Duodenal mucosa (tissue), 2 donors: ENCODE measurements at regions not wholly inside any gene's neighbourhood (a gene's known extent, or its start where the extent isn't known, plus 50 kb on each side); places are given as distances from the start of the nearest gene placed in this dataset.
"Not testable (repeated sequence)": the region's sequence is repeated elsewhere in the genome, so short reads cannot be mapped to it uniquely, and the experiment has no call there.

Experiments used
- H3K27ac ChIP-seq: one replicate; pipeline ENCODE4 v1.7.0; 2013; ENCODE audit warnings: low read depth, low read length
- H3K27me3 ChIP-seq, 2 donors: one replicate each; pipeline ENCODE4 v1.7.0; 2013; ENCODE audit warnings: low read length in 2 of 2, control low read depth in 1 of 2; ENCODE audit not compliant: insufficient read depth in 2 of 2, control insufficient read depth in 1 of 2
- H3K36me3 ChIP-seq, 2 donors: one replicate each; pipeline ENCODE4 v1.7.0; 2013; ENCODE audit warnings: low read length in 2 of 2, control low read depth in 1 of 2; ENCODE audit not compliant: insufficient read depth in 2 of 2, control insufficient read depth in 1 of 2
- H3K4me1 ChIP-seq, 2 donors: one replicate each; pipeline ENCODE4 v1.7.0; 2013; ENCODE audit warnings: low read length in 2 of 2, control low read depth in 1 of 2; ENCODE audit not compliant: insufficient read depth in 2 of 2, control insufficient read depth in 1 of 2
- H3K4me3 ChIP-seq, 2 donors: one replicate each; pipeline ENCODE4 v1.7.0; 2013; ENCODE audit warnings: low read length in 2 of 2, low read depth in 1 of 2
- H3K9ac ChIP-seq, 2 donors: one replicate each; pipeline ENCODE4 v1.7.0; 2013; ENCODE audit warnings: low read length in 2 of 2, low read depth in 1 of 2
- H3K9me3 ChIP-seq, 2 donors: one replicate each; pipeline ENCODE4 v1.7.0; 2013; ENCODE audit warnings: low read length in 2 of 2, control low read depth in 1 of 2; ENCODE audit not compliant: control insufficient read depth in 1 of 2

- no peak overlapping the region for H3K9ac ChIP-seq
- no peak overlapping the region for H3K4me3 ChIP-seq
- H3K36me3 ChIP-seq: no peaks in the 10 kb centered on the region
- peaks cover 10 to 11% of the 10 kb centered on the region in 2 donors for H3K9me3 ChIP-seq
- H3K27me3 ChIP-seq: no peaks in the 10 kb centered on the region
- no peaks in the 10 kb centered on the region for H3K4me1 ChIP-seq
- H3K27ac ChIP-seq: no peak overlapping the region
Measured at GRCh38 chr21:24424776-24425175, 1182.5 kb downstream of the MRPL39 start.

DNA sequence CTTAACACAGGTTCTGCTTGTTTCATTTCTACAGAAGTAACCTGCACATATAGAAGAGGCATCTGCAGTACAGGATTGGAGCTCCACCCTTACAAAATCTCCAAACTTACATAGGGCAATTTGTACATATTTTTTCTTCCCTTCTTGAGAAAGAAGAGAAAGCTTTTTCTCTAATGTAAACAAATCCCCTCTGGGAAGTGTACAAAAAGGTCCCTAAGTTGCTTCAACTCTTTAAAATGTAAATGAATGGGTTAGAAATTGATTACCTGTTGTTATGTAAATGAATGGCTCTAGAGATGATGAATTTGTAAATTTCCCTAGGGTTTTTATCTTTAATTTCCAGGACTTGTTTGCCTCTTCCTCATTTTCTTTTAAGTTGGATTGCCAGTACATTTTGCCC is 1183.7 kb downstream of the MRPL39 start:
- no peaks in the 10 kb centered on the region for H3K4me1 ChIP-seq
- no peak overlapping the region for H3K4me3 ChIP-seq
- no peaks in the 10 kb centered on the region for H3K36me3 ChIP-seq
- H3K27ac ChIP-seq: no peak overlapping the region
- peaks cover 22 to 23% of the 10 kb centered on the region in 2 donors for H3K9me3 ChIP-seq
- no peaks in the 10 kb centered on the region for H3K27me3 ChIP-seq
- H3K9ac ChIP-seq: no peak overlapping the region

- Histone ChIP-seq H3K4me1 (no peaks in the 10 kb centered on the region), H3K9me3 (peaks cover 29 to 37% of the 10 kb centered on the region in 2 donors), H3K9ac (no peak overlapping the region), H3K36me3 (no peaks in the 10 kb centered on the region), H3K27ac (no peak overlapping the region), H3K4me3 (no peak overlapping the region), H3K27me3 (no peaks in the 10 kb centered on the region)
Measured at GRCh38 chr21:24420689-24421088, 1186.6 kb downstream of the MRPL39 start.

DNA sequence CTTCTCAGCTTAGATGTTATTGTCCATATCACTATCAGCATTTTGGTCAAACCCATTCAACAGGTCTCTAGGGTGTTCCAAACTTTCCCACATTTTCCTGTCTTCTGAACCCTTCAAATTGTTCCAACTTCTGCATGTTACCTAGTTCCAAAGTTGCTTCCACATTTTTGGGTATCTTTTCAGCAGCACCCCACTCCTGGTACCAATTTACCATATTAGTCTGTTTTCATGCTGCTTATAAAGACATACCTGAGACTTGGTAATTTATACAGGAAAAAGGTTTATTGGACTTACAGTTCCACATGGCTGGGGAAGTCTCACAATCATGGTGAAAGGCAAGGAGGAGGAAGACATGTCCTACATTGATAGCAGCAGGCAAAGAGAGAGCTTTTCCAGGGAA is 1187.6 kb downstream of the MRPL39 start:
- not testable (repeated sequence) for H3K9ac ChIP-seq, H3K4me3 ChIP-seq

DNA sequence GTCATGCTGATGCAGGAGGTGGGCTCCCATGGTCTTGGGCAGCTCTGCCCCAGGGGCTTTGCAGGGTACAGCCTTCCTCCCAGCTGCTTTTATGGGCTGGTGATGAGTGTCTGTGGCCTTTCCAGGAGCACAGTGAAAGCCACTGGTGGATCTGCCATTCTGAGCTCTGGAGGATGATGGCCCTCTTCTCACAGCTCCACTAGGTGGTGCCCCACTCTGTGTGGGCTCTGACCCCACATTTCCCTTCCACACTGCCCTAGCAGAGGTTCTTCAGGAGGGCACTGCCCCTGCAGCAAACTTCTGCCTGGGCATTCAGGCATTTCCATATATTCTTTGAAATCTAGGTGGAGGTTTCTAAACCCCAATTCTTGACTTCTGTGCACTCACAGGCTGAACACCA is 1188.6 kb downstream of the MRPL39 start:
- Histone ChIP-seq H3K9ac (no peak overlapping the region), H3K27ac (no peak overlapping the region), H3K4me3 (no peak overlapping the region), H3K9me3 (peaks cover 33 to 35% of the 10 kb centered on the region in 2 donors), H3K4me1 (no peaks in the 10 kb centered on the region), H3K27me3 (no peaks in the 10 kb centered on the region), H3K36me3 (no peaks in the 10 kb centered on the region)

More for the DNA sequence above, 1187.6 kb downstream of the MRPL39 start:
- H3K36me3 ChIP-seq, H3K4me1 ChIP-seq, H3K27me3 ChIP-seq, H3K27ac ChIP-seq: not testable (repeated sequence)
- peaks cover 29 to 35% of the 10 kb centered on the region in 2 donors for H3K9me3 ChIP-seq

DNA sequence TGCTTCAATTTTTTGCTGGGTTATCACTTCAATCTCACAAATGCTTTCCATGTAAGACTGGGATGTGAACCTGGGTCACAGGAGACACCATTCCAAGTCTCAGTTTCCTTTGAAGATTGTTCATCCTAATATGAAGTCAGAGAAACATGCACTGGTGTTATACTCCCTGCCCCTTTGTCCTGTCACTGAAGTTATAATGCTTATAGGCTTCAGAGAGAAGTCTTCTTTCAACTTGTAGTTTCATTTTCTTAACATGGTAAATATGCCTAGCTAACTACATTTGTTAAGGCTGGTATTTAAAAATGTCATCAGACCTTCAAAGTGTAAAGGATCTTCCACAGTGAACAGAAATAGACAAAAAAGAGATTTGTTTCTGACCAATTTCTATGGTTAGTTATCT is 1195.9 kb downstream of the MRPL39 start:
- no peaks in the 10 kb centered on the region for H3K27me3 ChIP-seq
- no peak overlapping the region for H3K27ac ChIP-seq
- H3K9ac ChIP-seq: no peak overlapping the region
- peaks cover 8 to 18% of the 10 kb centered on the region in 2 donors for H3K9me3 ChIP-seq
- H3K4me1 ChIP-seq: no peaks in the 10 kb centered on the region
- H3K36me3 ChIP-seq: no peaks in the 10 kb centered on the region
- no peak overlapping the region for H3K4me3 ChIP-seq

DNA sequence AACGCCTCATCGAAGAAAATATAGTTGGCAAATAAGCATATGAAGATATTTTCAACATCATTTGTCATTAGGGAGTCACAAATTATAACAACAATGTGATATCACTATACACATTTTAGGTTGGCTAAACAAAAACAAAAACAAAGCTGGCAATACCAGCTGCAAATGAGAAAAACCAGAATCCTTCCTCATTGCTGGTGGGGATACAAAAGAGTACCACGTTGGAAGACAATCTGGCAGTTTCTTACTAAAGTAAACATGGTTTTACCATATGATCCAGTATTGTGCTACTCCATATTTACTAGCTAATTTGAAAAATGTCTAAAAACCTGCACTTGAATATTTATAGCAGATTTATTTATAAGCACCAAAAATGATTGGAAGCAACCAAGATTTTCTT is 1204.1 kb downstream of the MRPL39 start:
- H3K4me1 ChIP-seq: no peaks in the 10 kb centered on the region
- H3K36me3 ChIP-seq: no peaks in the 10 kb centered on the region
- no peak overlapping the region for H3K4me3 ChIP-seq
- H3K9ac ChIP-seq: no peak overlapping the region
- H3K27ac ChIP-seq: no peak overlapping the region
- peaks cover under 1 to 5% of the 10 kb centered on the region in 2 donors for H3K9me3 ChIP-seq
- no peaks in the 10 kb centered on the region for H3K27me3 ChIP-seq

GRCh38 chr21:24395320-24395923 is 1211.9 kb downstream of the MRPL39 start:
- peaks cover 0 to 3% of the 10 kb centered on the region in 2 donors for H3K9me3 ChIP-seq
- H3K27ac ChIP-seq: no peak overlapping the region
- H3K27me3 ChIP-seq: no peaks in the 10 kb centered on the region
- no peaks in the 10 kb centered on the region for H3K36me3 ChIP-seq
- no peak overlapping the region for H3K9ac ChIP-seq
- no peaks in the 10 kb centered on the region for H3K4me1 ChIP-seq
- no peak overlapping the region for H3K4me3 ChIP-seq

DNA sequence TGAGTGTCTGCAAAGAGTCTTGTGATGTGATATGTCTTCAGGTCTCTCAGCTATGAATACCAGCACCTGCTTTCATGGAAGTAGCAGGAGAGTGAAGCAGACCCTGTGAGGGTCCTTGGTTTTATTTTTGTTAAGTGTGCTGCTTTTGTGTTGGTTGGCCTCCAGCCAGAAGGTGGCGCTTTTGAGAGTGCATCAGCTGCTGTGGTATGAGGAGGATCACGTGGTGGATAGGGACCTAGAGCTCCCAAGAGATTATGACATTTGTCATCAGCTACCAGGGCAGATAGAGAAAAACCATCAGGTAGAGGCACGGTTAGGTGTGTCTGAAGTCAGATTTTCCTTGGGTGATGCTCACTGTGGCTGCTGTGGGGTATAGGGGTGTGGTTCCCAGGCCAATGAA is 1232.1 kb downstream of the MRPL39 start:
- no peak overlapping the region for H3K27ac ChIP-seq
- no peaks in the 10 kb centered on the region for H3K27me3 ChIP-seq
- H3K9me3 ChIP-seq: peaks cover 2 to 9% of the 10 kb centered on the region in 2 donors
- H3K36me3 ChIP-seq: no peaks in the 10 kb centered on the region
- H3K9ac ChIP-seq: no peak overlapping the region
- H3K4me3 ChIP-seq: no peak overlapping the region
- no peaks in the 10 kb centered on the region for H3K4me1 ChIP-seq

DNA sequence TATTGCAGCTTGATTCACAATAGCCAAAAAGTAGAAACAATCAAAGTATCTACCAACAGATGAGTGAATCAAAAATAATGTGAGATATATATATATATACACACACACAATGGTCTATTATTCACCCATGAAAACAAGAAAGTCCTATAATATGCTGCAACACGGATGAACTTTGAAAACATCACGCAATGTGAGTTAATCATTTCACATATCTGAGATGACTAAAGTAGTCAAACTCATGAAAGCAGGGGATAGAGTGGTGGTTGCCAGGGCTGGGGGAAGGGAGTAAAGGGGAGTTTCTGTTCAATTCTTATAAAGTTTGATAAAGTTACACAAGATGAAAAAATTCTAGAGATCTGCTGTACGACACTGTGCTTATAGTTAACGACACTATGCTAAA is 1234.8 kb downstream of the MRPL39 start:
- no peak overlapping the region for H3K4me3 ChIP-seq
- no peaks in the 10 kb centered on the region for H3K27me3 ChIP-seq
- H3K4me1 ChIP-seq: no peaks in the 10 kb centered on the region
- no peak overlapping the region for H3K27ac ChIP-seq
- H3K36me3 ChIP-seq: no peaks in the 10 kb centered on the region
- no peak overlapping the region for H3K9ac ChIP-seq
- H3K9me3 ChIP-seq: peaks cover 2 to 9% of the 10 kb centered on the region in 2 donors

- H3K9ac ChIP-seq: no peak overlapping the region
- H3K4me1 ChIP-seq: no peaks in the 10 kb centered on the region
- H3K27me3 ChIP-seq: no peaks in the 10 kb centered on the region
- no peak overlapping the region for H3K4me3 ChIP-seq
- H3K36me3 ChIP-seq: no peaks in the 10 kb centered on the region
- H3K9me3 ChIP-seq: no peaks in the 10 kb centered on the region
- no peak overlapping the region for H3K27ac ChIP-seq
Measured at GRCh38 chr21:24369746-24370145, 1237.5 kb downstream of the MRPL39 start.
